ENCODE measurements at regions not wholly inside any gene's neighbourhood (a gene's known extent, or its start where the extent isn't known, plus 50 kb on each side); places are given as distances from the start of the nearest gene placed in this dataset.

DNA sequence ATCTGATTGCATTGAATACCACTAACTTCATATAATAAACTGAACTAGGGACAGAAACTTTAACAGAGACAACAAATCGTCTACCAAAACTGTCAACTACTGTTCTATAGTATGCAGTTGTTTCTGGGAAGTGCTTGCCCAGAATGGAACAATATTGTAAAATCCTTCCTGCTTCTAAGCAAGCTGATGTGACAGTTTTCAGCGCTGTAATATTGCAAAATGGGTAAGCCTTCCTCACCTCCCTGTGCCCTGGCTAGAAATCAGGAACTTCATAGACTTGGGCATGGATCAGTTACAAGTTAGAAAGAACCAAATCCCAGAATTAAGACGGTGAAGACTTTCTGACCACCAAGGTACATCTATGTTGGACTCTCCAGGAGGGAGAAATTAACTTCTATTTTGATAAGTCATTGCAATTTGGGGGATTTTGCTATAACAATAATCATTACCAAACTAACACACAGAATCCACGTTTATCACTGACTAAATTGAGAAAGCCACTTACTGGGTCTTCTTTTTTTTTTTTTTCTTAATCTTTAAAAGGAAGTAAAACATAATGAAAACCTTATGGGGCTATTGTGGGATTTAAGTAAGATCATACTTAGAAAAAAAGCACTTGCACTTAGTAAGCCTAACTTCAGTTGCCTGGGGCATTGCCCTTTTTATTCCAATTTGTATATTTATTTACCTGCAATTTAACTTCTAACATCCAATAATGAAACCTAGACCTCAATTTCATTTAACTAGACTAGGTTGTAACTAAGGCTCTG, 261.5 kb downstream of the TRIB2 start:
- no peak for DNase-seq

DNA sequence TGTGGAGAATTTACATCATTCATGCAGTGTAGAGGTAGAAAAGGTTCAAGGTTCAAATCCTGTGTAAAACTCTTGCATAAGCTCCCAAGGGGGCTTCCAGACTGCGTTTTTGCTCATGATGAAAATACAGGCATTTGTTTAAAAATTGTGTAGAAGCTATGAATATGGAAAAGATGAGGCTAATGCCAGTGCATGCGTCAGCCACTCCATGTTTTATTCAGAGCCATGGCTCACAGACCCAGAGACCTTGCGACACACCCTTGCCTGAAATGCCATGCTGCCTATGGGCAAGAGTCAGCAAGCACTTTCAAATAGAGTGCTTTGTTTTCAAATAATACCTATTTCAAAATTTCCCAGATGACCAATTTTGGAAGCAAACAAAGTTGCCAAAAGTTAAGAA, 262.3 kb downstream of the TRIB2 start:
- no peak for DNase-seq

DNA sequence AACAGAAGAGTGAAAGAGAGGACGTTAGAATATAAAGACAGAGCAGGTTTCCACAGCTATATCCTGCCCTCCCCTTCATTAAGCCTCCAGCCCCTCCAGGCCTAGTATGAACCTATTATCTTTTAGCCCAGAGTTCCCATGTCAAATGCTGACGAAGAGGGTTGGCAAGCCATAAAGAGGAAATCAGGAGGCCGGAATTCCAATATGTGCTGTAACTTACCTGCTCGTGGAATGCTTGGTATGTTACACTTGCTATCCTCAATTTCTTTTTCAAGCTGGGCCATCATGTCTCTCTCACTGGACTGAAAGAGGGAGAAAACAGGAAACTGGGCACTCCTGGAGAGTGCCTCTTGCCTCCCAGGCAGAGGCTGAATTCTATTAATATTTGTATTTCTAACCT, 264.1 kb downstream of the TRIB2 start:
- DNase-seq: no peak

- DNase-seq: no peak
Observed at GRCh38 chr2:12982149-12982584, 265.4 kb downstream of the TRIB2 start.

GRCh38 chr2:12987246-12987645, 270.5 kb downstream of the TRIB2 start:
- no peak for DNase-seq

DNA sequence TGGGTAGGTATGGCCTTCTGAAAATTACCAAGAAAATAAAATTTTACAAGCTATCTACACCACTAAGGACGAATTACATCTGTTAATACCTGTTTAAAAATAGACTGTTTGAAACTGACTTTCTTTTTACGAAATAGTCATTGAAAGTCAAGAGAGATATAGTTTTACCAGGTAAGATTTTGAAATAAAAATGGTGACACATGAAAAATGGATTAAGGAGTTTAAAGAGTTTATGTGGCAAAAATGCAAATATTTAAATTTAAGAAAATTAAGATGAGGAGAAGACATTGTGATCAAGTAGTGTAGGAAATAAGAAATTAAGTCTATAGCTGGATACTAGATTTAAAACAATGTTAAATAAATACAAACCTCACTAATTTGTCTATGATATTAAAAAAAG, 271.5 kb downstream of the TRIB2 start:
- no peak for DNase-seq

DNA sequence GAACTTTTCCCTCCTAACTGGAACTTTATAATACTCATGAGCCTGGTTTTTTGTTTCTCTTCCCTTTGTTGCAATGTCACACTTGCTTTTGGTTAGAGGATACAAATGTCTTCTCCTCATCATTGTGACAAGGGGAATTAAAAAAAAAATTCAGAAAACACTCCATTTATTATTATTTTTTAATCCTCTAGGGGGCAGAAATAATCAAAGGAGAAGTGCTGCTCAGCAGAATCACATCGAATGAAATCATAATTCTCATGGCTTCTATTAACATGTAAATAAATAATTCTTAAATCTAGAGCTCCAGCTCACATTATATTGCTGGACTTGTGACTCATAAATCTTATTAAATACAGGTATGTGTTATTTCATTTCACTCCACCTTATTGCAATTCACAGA, 273.8 kb downstream of the TRIB2 start:
- no peak for DNase-seq

DNA sequence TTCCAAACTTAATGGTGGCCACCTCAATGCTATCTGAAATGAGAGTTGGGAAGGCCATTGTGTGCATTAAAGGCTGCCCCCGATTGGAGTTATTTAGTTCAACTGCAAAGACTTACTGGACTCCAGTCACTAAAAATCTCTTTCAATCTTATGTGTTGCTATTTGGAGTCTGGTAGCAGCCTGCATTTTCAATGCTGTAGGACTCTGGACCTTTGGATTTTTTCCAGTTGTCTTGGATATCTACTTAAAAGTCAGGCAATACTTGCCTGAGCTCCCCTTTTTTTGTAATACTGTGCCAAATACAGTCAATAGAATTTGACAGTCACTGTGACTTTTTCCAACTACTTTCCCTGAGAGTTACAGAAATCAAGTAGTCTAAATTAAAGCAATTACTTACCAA, 281.9 kb downstream of the TRIB2 start:
- DNase-seq: no peak

GRCh38 chr2:13000664-13001363, 284.1 kb downstream of the TRIB2 start:
- no peak for DNase-seq

DNA sequence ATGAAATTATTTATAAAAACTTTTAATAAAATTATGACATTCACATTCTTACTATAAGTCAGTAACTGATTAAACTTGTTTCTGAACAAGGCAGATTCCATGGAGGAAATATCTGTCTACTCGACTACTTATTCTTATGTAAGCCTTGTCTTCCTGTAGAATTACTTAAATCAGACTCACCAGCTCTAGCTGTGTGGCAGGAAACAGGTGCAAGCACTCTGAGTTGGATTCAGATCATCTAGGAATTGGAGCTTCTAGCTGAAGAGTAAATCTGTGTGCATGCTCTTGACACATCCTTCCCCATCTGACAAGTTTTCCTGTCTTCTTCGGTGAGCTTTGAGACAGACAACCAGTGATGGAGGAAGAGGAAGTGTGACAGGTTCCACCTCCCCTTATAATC, 284.7 kb downstream of the TRIB2 start:
- DNase-seq: no peak

DNA sequence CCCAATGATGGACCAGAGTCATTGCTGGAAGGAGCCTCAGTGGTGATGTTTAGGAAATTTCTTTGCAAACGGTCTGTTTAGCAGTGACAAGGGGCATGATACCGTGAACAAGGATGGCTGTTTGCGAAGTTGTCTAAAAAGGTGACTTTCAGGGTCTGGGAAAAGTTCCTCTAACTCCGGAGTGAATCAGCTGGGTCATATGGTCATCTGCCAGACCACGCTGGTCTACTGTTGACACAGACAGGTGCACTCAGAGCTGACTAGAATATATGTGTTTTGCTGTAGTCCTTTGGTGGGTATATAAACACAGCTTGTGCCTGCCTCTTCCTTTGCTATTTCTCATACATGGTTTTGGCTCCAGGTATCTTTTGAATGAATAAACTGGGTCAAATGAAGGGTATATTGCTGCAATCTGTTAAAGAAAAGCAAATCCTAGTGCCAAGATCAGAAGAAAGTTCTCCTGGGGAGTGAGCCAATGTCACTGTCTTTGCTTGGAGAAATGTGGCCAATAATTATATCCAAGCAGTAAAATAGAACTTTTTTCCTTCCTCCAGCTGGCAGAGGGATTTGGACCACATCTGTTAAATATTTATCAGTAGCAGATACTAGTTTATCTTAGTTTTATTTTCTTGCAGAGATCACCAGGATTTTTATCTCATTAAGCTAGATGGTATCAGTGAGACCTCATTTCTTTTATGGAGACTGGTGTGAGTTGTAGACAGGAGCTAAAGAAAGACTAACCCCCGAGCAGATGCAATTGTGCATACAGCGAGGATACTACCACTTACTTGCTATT, 286.0 kb downstream of the TRIB2 start:
- DNase-seq: no peak

DNA sequence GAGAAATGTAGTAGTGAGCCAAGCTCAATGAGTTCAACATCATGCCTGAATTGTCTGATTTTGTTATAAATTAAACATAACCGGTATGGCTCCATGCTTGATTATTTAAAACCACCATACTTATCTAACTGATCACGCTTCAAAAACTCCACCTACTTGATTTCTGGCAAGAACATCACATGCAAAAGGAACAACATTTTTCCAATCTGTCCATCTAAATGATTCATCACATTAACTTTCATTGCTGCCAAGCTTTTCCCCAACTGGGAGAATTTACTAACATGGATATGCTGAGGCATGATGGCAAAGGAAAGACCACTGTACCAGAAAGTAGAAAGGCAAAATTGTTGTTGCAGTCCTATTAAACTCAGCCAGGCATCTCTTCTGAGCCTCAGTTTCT, 286.8 kb downstream of the TRIB2 start:
- DNase-seq: no peak

- no peak for DNase-seq
Observed at GRCh38 chr2:13005048-13005447, 288.3 kb downstream of the TRIB2 start.

GRCh38 chr2:13005761-13006335, 289.1 kb downstream of the TRIB2 start:
- DNase-seq: no peak

- DNase-seq: no peak
Observed at GRCh38 chr2:13006426-13006825, 289.7 kb downstream of the TRIB2 start.

DNA sequence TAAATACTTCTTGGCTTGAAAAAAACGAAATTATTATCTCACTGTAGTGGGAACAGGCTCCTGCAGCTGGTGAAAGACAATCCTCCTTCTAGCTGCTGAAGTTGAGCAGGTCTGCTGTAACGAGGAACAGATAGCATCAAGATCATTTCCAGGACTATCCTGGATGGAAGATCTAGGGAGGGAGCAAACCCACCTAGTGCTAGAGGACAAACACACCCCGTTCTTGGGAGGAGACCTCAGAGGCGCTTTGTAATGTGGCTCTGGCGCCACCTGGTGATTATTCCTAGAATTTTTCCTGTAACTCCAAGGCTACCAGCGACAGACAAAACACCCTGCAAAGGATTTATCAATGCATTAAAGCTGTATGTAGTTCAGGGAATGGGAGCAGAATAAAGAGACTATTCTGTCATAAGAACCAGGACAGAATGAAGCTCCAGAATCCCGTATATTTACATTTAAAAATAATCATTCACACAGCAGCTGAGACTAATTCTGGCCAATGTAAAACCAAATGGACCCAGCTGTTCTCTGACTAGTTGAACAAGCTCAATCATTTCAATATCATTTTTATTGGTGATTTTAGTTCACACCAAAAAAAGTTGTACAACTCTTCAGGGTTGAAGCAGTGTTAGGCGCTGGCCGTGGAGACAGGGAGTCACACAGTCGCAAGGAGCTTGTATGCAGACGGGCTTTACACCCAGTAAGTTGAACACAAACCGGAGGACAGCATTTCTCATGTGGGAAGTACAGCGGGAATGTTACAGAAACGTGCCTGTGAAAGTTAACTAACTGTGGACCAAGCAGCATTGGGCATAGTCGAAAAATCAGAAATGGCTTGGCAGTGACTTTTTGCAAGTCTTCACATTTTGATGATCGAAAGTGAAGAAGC, 290.3 kb downstream of the TRIB2 start:
- peak; percentile 69 for DNase-seq

DNA sequence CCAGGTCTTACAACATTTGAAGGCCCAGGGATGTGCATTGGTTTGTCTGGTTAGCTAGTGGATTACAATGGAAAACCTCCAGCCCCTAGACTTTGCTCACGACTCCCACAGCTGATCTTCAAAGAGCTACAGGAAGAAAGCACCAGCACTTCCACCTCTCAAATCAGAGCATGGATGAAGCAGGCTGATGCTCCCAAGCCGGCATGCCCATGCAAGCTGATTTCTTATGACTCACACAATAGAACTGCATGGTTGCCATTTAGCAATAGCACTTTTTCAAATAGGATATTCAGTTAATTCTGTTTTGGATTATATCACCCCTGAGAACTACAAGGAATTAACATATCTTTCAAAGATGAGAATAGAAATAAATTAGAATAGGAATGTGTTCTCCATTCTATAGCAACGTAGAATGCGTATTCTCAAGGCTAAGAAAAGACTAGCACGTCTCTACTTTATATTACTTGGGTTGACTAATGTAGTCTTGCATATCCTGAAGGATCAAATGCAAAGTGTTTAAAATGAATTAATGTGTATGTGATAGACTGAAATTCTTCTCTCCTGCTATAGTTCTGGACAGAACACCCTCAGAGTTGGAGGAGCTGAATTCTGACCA, 292.4 kb downstream of the TRIB2 start:
- no peak for DNase-seq

GRCh38 chr2:13010283-13010682, 293.5 kb downstream of the TRIB2 start:
- DNase-seq: no peak

GRCh38 chr2:13014783-13015182, 298.0 kb downstream of the TRIB2 start:
- no peak for DNase-seq

DNA sequence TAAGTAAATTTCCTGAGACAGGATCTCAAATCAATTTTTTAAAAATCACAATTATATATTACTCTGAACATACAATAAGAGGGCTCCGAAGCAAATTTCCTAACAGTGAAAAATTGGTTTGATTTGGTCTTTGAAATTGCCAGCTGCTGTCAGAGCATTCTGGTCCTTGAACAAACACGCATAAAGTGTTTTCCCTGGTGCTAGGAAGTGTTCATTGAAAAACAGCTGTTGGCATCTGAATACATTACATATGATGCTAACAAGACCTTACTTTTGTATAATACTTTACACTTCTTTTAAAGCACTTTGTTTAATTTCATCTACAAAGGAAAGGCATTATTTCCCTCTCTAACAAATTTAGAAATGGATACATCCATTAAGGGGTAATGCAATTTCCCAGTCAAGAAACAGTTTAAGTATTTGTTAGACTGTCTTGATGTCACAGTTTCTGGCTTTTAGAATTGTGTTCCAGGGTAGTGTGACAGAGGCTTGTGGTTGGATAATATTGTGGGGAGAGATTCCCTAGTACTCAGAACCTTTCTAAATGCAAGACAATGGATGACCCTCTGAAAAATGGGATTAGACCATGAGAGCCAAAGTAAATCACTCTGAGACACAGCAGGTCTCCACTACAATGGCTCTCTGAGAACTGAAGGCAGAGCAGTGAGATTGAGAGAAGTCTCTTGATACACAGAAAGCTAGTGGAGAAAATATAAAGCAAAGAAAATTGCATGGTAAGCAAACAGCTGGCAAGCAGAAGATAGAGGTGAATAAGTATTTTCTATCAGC, 299.0 kb downstream of the TRIB2 start:
- no peak for DNase-seq

DNA sequence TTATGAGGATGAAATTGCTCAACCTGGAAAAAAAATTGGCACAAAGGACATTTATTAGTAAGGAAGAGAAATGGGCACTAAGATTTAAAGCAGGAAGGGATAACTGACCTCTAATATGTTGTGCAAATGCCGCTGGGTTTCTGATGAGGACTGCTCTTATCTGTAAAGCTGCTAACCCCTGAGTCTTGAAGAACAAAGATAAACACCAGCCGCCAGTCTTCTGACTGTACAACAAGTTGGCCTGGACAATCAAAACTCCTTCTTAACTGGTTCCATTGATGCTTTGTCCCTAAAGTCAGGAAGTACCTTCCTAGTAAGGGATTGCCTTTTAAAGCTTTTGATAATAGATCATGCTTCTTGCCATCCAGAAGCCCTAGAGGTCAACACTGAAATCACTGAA, 301.8 kb downstream of the TRIB2 start:
- DNase-seq: no peak

Measured in NCI-H2081 treated with DMSO at 0.1 percent for 48 hours (cell line).